Nephron (organoid): ENCODE measurements at regions not wholly inside any gene's neighbourhood (a gene's known extent, or its start where the extent isn't known, plus 50 kb on each side); places are given as distances from the start of the nearest gene placed in this dataset.

Source experiments
- H3K27ac Mint-ChIP-seq, 3 experiments: 2 replicates each; pipeline ENCODE4 v1.8.0; 2020; ENCODE audit warnings: mixed read lengths in 3 of 3, mild to moderate bottlenecking in 2 of 3, moderate library complexity in 1 of 3
- H3K27me3 Mint-ChIP-seq: 2 replicates; pipeline ENCODE4 v1.8.0; 2021; ENCODE audit warnings: low read depth, mild to moderate bottlenecking, moderate library complexity, mixed read lengths
- H3K36me3 Mint-ChIP-seq: 2 replicates; pipeline ENCODE4 v1.8.0; 2020; ENCODE audit warnings: low read depth, mixed read lengths
- H3K4me1 Mint-ChIP-seq: 2 replicates; pipeline ENCODE4 v1.8.0; 2020; ENCODE audit warnings: mixed read lengths
- H3K4me3 Mint-ChIP-seq, 3 experiments: 2 replicates each; pipeline ENCODE4 v1.8.0; 2020; ENCODE audit warnings: mild to moderate bottlenecking in 3 of 3, mixed read lengths in 3 of 3, moderate library complexity in 2 of 3
- H3K9me3 Mint-ChIP-seq: 2 replicates; pipeline ENCODE4 v1.8.0; 2020; ENCODE audit warnings: mixed read lengths
- CTCF ChIP-seq, 3 experiments: fragments of 200-600 bp; sonication (generic); IDR thresholded peaks; one replicate each; pipeline ENCODE4 v1.5.0; 2021; ENCODE audit warnings: antibody characterized with exemption in 3 of 3; ENCODE audit not compliant: unreplicated experiment in 3 of 3

GRCh38 chr20:48455651-48456365, 372.0 kb downstream of the PREX1 start:
- no peak overlapping the region for H3K4me3 Mint-ChIP-seq
- peaks cover 48% of the 10 kb centered on the region for H3K4me1 Mint-ChIP-seq
- TF ChIP-seq CTCF (IDR thresholded peaks at IDR 0.05; ENCODE audit: unreplicated experiment in 3 of 3), result no peak
- H3K27ac Mint-ChIP-seq, result peak overlapping the region; percentile 27 to 49 (median 45)
- no peaks in the 10 kb centered on the region for H3K36me3 Mint-ChIP-seq
- H3K27me3 Mint-ChIP-seq, result peaks cover 25% of the 10 kb centered on the region
- H3K9me3 Mint-ChIP-seq, result no peaks in the 10 kb centered on the region

GRCh38 chr20:48454671-48455490, 372.9 kb downstream of the PREX1 start:
- no peak for TF ChIP-seq CTCF (IDR thresholded peaks at IDR 0.05; ENCODE audit: unreplicated experiment in 3 of 3)
- no peaks in the 10 kb centered on the region for H3K36me3 Mint-ChIP-seq
- peaks cover 25% of the 10 kb centered on the region for H3K27me3 Mint-ChIP-seq
- no peak overlapping the region for H3K27ac Mint-ChIP-seq
- H3K9me3 Mint-ChIP-seq, result no peaks in the 10 kb centered on the region
- H3K4me3 Mint-ChIP-seq, result no peak overlapping the region
- H3K4me1 Mint-ChIP-seq, result peaks cover 41% of the 10 kb centered on the region

GRCh38 chr20:48453477-48454093, 374.2 kb downstream of the PREX1 start:
- H3K27ac Mint-ChIP-seq, result no peak overlapping the region
- H3K36me3 Mint-ChIP-seq, result no peaks in the 10 kb centered on the region
- peaks cover 35% of the 10 kb centered on the region for H3K4me1 Mint-ChIP-seq
- peaks cover 3% of the 10 kb centered on the region for H3K9me3 Mint-ChIP-seq
- H3K4me3 Mint-ChIP-seq, result no peak overlapping the region
- H3K27me3 Mint-ChIP-seq, result peaks cover 31% of the 10 kb centered on the region
- no peak for TF ChIP-seq CTCF (IDR thresholded peaks at IDR 0.05; ENCODE audit: unreplicated experiment in 3 of 3)

GRCh38 chr20:48451401-48451800, 376.4 kb downstream of the PREX1 start:
- Mint-ChIP-seq H3K9me3 (peaks cover 5% of the 10 kb centered on the region), H3K36me3 (no peaks in the 10 kb centered on the region), H3K27me3 (peaks cover 29% of the 10 kb centered on the region), H3K4me1 (peaks cover 21% of the 10 kb centered on the region), H3K27ac (no peak overlapping the region), H3K4me3 (no peak overlapping the region)
- no peak for TF ChIP-seq CTCF (IDR thresholded peaks at IDR 0.05; ENCODE audit: unreplicated experiment in 3 of 3)

GRCh38 chr20:48448666-48449600, 378.9 kb downstream of the PREX1 start:
- Mint-ChIP-seq H3K27ac (no peak overlapping the region), H3K4me1 (peaks cover under 1% of the 10 kb centered on the region), H3K4me3 (no peak overlapping the region), H3K36me3 (peaks cover 4% of the 10 kb centered on the region), H3K9me3 (peaks cover 16% of the 10 kb centered on the region), H3K27me3 (peaks cover 17% of the 10 kb centered on the region)
- TF ChIP-seq CTCF (IDR thresholded peaks at IDR 0.05; ENCODE audit: unreplicated experiment in 3 of 3), result no peak
